ENCODE measurements at regions not wholly inside any gene's neighbourhood (a gene's known extent, or its start where the extent isn't known, plus 50 kb on each side); places are given as distances from the start of the nearest gene placed in this dataset.
A peak's percentile ranks its signal among the peaks of the same experiment; 100 is the strongest.

GRCh38 chr2:236968101-236968879, 117.4 kb upstream of the COPS8 start (continued):
- TF ChIP-seq MNT (IDR thresholded peaks at IDR 0.05): no peak
- TF ChIP-seq ZNF709 (CRISPR knock-in tag; IDR thresholded peaks at IDR 0.05): no peak; the same call in 1 of the 2 replicates
- TF ChIP-seq KIAA2018 (CRISPR knock-in tag; IDR thresholded peaks at IDR 0.05; ENCODE audit: borderline replicate concordance): 0 out of 2 replicates have a peak, but pooled peaks have one; percentile 44
- TF ChIP-seq SSRP1 (CRISPR knock-in tag; IDR thresholded peaks at IDR 0.05): 0 out of 2 replicates have a peak, but pooled peaks have one; percentile 29
- TF ChIP-seq POLR2G (IDR thresholded peaks at IDR 0.05; ENCODE audit: low read depth, low read length): no peak
- TF ChIP-seq TBX2 (CRISPR knock-in tag; IDR thresholded peaks at IDR 0.05; ENCODE audit: borderline replicate concordance): peak; percentile 47
- 0 out of 2 replicates have a peak, but pooled peaks have one; percentile 63 for TF ChIP-seq KDM5B (CRISPR knock-in tag; IDR thresholded peaks at IDR 0.05; ENCODE audit: borderline replicate concordance)
- TF ChIP-seq NAIF1 (CRISPR knock-in tag; IDR thresholded peaks at IDR 0.05; ENCODE audit: borderline replicate concordance): no peak
- 0 out of 2 replicates have a peak, but pooled peaks have one; percentile 23 for TF ChIP-seq KDM6A (CRISPR knock-in tag; IDR thresholded peaks at IDR 0.05; ENCODE audit: low read depth)
- TF ChIP-seq ZNF30 (CRISPR knock-in tag; IDR thresholded peaks at IDR 0.05): no peak
- peak; percentile 76; the same call in 1 of the 2 replicates for TF ChIP-seq EED (CRISPR knock-in tag; IDR thresholded peaks at IDR 0.05)
- TF ChIP-seq MLLT10 (CRISPR knock-in tag; IDR thresholded peaks at IDR 0.05): no peak
- no peak for TF ChIP-seq RBAK (CRISPR knock-in tag; IDR thresholded peaks at IDR 0.05)
- TF ChIP-seq CAMTA2 (CRISPR knock-in tag; IDR thresholded peaks at IDR 0.05; ENCODE audit: borderline replicate concordance): peak; percentile 78; the same call in 1 of the 2 replicates
- TF ChIP-seq ZNF432 (CRISPR knock-in tag; IDR thresholded peaks at IDR 0.05; ENCODE audit: borderline replicate concordance): no peak

All from HepG2 (cell line).